ENCODE measurements at regions not wholly inside any gene's neighbourhood (a gene's known extent, or its start where the extent isn't known, plus 50 kb on each side); places are given as distances from the start of the nearest gene placed in this dataset.

- Mint-ChIP-seq H3K9me3 (no peaks in the 10 kb centered on the region), H3K4me1 (peaks cover 8% of the 10 kb centered on the region), H3K27ac (peak overlapping the region; percentile 54), H3K36me3 (no peaks in the 10 kb centered on the region), H3K27me3 (peaks cover 54% of the 10 kb centered on the region), H3K4me3 (peak overlapping the region; percentile 69)
- DNase-seq, result no peak
Observed at GRCh38 chr20:51221791-51222408, 199.0 kb upstream of the KCNG1 start.

GRCh38 chr20:51221103-51221502 is 198.2 kb upstream of the KCNG1 start:
- Mint-ChIP-seq H3K4me1 (peaks cover 8% of the 10 kb centered on the region), H3K4me3 (peak overlapping the region; percentile 69)

GRCh38 chr20:51220293-51220706 is 197.4 kb upstream of the KCNG1 start:
- H3K9me3 Mint-ChIP-seq, result peaks cover 1% of the 10 kb centered on the region
- no peak overlapping the region for H3K4me3 Mint-ChIP-seq
- peak; percentile 66 for DNase-seq
- H3K27ac Mint-ChIP-seq, result no peak overlapping the region
- H3K27me3 Mint-ChIP-seq, result peaks cover 51% of the 10 kb centered on the region
- no peaks in the 10 kb centered on the region for H3K36me3 Mint-ChIP-seq
- peaks cover 8% of the 10 kb centered on the region for H3K4me1 Mint-ChIP-seq

More at GRCh38 chr20:51221103-51221502, 198.2 kb upstream of the KCNG1 start:
- DNase-seq, result no peak
- Mint-ChIP-seq H3K9me3 (peaks cover 1% of the 10 kb centered on the region), H3K36me3 (no peaks in the 10 kb centered on the region), H3K27me3 (peaks cover 54% of the 10 kb centered on the region), H3K27ac (no peak overlapping the region)

- no peak for DNase-seq
- H3K36me3 Mint-ChIP-seq, result no peaks in the 10 kb centered on the region
- no peak overlapping the region for H3K27ac Mint-ChIP-seq
- peaks cover 51% of the 10 kb centered on the region for H3K27me3 Mint-ChIP-seq
- H3K9me3 Mint-ChIP-seq, result peaks cover 1% of the 10 kb centered on the region
- H3K4me1 Mint-ChIP-seq, result peaks cover 8% of the 10 kb centered on the region
- H3K4me3 Mint-ChIP-seq, result no peak overlapping the region
Observed at GRCh38 chr20:51219544-51219943, 196.6 kb upstream of the KCNG1 start.

DNA sequence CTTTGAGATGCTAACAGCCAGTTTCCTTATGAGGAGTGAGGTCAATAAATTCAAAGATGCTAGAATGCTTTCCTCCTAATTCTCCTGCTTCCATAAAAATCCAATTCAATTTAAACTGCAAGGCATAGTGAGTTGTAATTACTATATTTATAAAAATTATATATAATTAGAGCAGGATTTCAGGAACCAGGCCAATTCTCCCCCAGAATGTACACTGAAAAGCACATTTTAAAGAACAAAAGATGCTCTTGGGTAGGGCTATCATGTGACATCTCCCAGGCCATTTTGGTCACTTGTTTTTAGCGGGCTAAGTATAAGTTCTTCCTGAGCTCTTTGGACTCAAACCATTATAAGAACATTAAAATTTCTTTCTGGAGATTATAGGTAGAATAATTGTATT is 195.7 kb upstream of the KCNG1 start:
- Mint-ChIP-seq H3K4me1 (peaks cover 8% of the 10 kb centered on the region), H3K36me3 (no peaks in the 10 kb centered on the region), H3K9me3 (peaks cover 1% of the 10 kb centered on the region), H3K27me3 (peaks cover 51% of the 10 kb centered on the region), H3K4me3 (no peak overlapping the region), H3K27ac (no peak overlapping the region)
- DNase-seq, result no peak

DNA sequence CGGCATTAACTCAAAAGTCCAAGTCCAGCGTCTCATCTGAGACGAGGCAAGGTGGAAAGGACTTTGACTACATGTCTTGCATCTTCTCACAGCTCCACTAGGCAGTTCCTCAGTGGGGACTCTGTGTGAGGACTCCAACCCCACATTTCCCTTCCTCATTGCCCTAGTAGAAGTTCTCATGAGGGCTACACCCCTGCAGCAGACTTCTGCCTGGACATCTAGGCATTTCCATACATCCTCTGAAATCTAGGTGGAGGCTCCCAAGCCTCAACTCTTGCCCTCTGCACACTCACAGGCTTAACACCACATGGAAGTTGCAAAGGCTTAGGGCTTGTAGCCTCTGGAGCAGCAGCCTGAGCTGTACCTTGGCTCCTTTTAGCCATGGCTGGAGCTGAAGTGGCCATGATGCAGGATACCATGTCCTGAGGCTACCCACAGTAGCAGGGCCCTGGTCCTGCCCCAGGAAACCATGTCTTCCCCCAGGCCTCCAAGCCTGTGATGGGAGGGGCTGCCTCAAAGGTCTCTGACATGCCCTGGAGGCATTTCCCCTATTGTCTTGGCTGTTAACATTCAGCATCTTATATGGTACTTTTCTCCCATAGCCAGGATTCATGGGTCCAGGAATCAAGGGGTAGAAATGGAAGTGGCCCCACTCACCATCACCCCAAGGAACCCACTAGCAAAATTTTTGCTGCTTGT is 194.6 kb upstream of the KCNG1 start:
- Mint-ChIP-seq H3K4me1 (peaks cover 8% of the 10 kb centered on the region), H3K9me3 (peaks cover 1% of the 10 kb centered on the region), H3K27ac (no peak overlapping the region), H3K27me3 (peaks cover 43% of the 10 kb centered on the region), H3K4me3 (no peak overlapping the region), H3K36me3 (no peaks in the 10 kb centered on the region)
- DNase-seq, result no peak

- Mint-ChIP-seq H3K27me3 (peaks cover 42% of the 10 kb centered on the region), H3K36me3 (no peaks in the 10 kb centered on the region), H3K9me3 (peaks cover 1% of the 10 kb centered on the region), H3K4me1 (peaks cover 8% of the 10 kb centered on the region), H3K4me3 (no peak overlapping the region), H3K27ac (no peak overlapping the region)
- no peak for DNase-seq
Observed at GRCh38 chr20:51216850-51217249, 193.9 kb upstream of the KCNG1 start.

GRCh38 chr20:51212816-51213215 is 189.9 kb upstream of the KCNG1 start:
- H3K9me3 Mint-ChIP-seq, result peaks cover 1% of the 10 kb centered on the region
- H3K4me1 Mint-ChIP-seq, result no peaks in the 10 kb centered on the region
- H3K4me3 Mint-ChIP-seq, result no peak overlapping the region
- DNase-seq, result no peak
- H3K36me3 Mint-ChIP-seq, result no peaks in the 10 kb centered on the region
- no peak overlapping the region for H3K27ac Mint-ChIP-seq
- peaks cover 22% of the 10 kb centered on the region for H3K27me3 Mint-ChIP-seq

DNA sequence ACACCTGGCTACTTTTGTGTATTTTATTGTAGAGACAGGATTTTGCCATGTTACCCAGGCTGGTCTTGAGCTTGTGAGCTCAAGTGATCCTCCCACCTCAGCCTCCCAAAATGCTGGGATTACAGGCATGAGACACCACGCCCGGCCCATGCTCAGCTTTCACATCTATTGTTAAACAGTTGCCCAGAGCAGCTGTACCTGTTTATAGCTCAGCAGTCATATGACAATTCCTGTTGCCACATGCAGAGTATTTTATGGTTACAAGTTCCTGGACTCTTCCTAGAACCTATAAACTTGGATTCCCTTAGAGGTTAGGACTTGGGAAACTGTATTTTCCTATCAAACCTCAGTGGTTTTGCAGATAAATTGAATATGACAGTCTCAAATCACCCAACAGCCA is 188.3 kb upstream of the KCNG1 start:
- no peak for DNase-seq
- H3K4me1 Mint-ChIP-seq, result no peaks in the 10 kb centered on the region
- H3K27me3 Mint-ChIP-seq, result peaks cover 28% of the 10 kb centered on the region
- no peaks in the 10 kb centered on the region for H3K9me3 Mint-ChIP-seq
- no peak overlapping the region for H3K27ac Mint-ChIP-seq
- no peak overlapping the region for H3K4me3 Mint-ChIP-seq
- no peaks in the 10 kb centered on the region for H3K36me3 Mint-ChIP-seq

- Mint-ChIP-seq H3K27ac (no peak overlapping the region), H3K27me3 (peaks cover 32% of the 10 kb centered on the region), H3K9me3 (no peaks in the 10 kb centered on the region), H3K4me1 (no peaks in the 10 kb centered on the region), H3K4me3 (no peak overlapping the region), H3K36me3 (no peaks in the 10 kb centered on the region)
- DNase-seq, result no peak
Observed at GRCh38 chr20:51210084-51210483, 187.2 kb upstream of the KCNG1 start.

DNA sequence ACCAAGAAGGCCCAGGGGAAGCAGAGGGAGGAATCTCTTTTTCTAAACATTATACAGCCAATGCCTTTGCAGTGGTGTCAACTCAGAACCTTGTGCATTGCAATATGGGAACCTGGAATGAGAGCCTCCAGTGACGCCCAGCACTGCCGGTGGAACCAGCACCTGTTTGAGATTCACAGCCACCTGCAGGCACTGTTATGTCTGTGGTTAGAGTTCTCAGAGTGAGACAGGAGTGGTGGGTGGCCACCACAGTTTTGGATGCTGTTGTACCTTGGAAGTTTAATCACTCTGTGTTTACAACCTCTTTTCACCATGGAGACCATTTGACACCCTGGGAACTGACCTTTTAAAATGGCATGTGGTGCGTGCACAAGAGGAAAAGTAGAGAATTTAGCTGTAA is 185.3 kb upstream of the KCNG1 start:
- H3K27me3 Mint-ChIP-seq, result peaks cover 39% of the 10 kb centered on the region

DNA sequence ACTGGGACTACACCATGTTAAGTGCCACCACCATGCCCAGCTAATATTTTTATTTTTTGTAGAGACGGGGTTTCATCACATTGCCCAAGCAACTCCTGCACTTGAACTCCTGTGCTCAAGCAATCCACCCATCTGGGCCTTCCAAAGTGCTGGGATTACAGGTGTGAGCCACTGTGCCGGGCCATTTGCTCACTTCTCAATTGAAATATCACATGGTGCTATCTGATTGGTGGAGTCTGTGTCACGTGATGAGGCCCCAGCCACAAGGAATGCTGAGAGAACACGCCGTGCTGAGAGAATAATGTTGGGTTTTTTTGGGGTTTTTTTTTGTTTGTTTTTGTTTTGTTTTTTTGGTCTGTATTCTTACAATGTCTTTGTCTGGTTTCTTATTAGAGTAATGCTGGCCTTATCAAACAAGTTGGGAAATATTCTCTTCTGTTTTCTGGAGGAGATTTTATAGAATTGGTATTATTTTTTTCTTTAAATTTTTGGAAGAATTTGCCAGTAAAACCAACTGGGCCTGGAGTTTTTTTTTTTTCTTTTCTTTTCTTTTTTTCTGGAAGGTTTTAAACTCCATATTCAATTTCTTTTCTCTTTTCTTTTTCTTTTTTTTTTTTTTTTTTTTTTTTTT is 183.2 kb upstream of the KCNG1 start:
- Mint-ChIP-seq H3K4me1 (no peaks in the 10 kb centered on the region), H3K27me3 (peaks cover 38% of the 10 kb centered on the region), H3K36me3 (no peaks in the 10 kb centered on the region), H3K4me3 (no peak overlapping the region), H3K9me3 (no peaks in the 10 kb centered on the region), H3K27ac (no peak overlapping the region)
- no peak for DNase-seq

More for the DNA sequence above, 185.3 kb upstream of the KCNG1 start:
- DNase-seq, result no peak
- no peak overlapping the region for H3K4me3 Mint-ChIP-seq
- H3K27ac Mint-ChIP-seq, result no peak overlapping the region
- no peaks in the 10 kb centered on the region for H3K36me3 Mint-ChIP-seq
- H3K9me3 Mint-ChIP-seq, result no peaks in the 10 kb centered on the region
- H3K4me1 Mint-ChIP-seq, result no peaks in the 10 kb centered on the region

DNA sequence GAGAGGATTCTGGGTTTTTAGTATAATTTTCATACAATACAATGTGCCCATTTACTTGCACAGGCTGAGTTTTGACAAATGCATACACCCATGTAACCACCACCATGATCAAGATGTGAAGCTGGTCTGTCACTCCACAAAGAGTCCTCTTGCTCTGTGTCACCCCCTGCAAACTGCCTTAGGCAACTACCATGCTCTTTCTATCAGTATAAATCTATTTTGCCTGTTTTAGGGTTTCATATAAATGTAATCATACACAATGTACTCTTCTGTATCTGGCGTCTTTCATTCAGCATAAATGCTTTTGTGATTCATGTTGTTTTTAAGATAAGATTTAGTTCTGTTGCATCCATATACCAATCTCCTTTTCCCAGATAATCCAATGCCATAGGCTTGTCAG is 181.9 kb upstream of the KCNG1 start:
- DNase-seq, result no peak
- H3K4me3 Mint-ChIP-seq, result no peak overlapping the region
- peaks cover 36% of the 10 kb centered on the region for H3K27me3 Mint-ChIP-seq
- H3K36me3 Mint-ChIP-seq, result no peaks in the 10 kb centered on the region
- H3K9me3 Mint-ChIP-seq, result no peaks in the 10 kb centered on the region
- H3K4me1 Mint-ChIP-seq, result no peaks in the 10 kb centered on the region
- no peak overlapping the region for H3K27ac Mint-ChIP-seq

DNA sequence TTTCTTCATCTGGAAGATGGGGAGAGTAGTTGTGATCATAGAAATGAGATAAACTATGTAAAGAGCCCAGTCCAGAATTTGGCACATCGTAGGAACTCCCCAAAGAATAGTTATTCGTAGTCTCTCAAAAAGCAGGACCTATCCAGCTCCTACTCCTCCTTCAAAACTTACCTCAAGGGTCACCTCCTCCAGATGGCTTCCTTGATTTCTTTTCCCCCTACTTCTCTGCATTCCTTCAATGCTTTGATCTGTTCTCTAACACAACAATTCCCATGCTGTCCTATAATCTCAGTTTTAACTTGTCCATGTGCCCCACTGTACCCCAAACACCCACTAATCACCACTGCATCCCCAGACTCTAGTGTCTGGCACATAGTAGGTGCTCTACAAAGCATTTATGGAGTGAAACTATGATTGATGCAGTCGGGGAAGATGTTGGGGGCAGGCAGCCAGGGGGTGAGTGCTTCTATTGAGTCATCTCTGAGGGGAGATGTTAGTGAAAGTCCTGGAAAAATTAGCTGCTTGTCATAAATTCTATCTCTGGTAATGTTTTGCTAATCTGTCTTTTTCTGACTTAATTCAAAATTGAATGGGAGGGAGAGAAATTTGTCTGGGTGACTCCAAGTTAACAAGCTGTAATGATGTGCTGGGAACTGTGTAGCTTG is 181.3 kb upstream of the KCNG1 start:
- Mint-ChIP-seq H3K4me1 (no peaks in the 10 kb centered on the region), H3K27me3 (peaks cover 42% of the 10 kb centered on the region), H3K4me3 (no peak overlapping the region), H3K9me3 (no peaks in the 10 kb centered on the region), H3K36me3 (no peaks in the 10 kb centered on the region), H3K27ac (no peak overlapping the region)
- DNase-seq, result no peak

DNA sequence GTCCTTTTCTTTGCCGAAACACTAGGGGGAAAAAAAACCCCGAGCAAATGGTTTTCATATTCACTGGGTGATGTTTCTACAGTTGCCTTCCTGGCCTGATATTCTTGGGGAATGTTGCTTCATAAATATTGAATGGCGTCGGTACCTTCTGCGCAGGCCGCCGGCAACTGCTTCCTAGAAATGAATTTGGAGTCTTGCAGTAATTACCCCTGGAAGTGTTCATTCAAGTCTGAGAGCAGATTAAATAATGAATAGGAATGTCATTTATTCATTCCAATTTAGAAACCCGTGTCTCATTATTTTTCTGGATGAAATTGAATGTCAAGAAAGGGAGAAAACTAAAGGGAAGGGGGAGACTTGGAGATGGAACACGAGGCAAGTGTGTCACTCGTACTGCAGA is 179.4 kb upstream of the KCNG1 start:
- Mint-ChIP-seq H3K36me3 (no peaks in the 10 kb centered on the region), H3K4me1 (no peaks in the 10 kb centered on the region), H3K27ac (no peak overlapping the region), H3K27me3 (peaks cover 38% of the 10 kb centered on the region), H3K9me3 (no peaks in the 10 kb centered on the region), H3K4me3 (no peak overlapping the region)
- DNase-seq, result no peak
